PC-3 (cell line): ENCODE measurements at regions not wholly inside any gene's neighbourhood (a gene's known extent, or its start where the extent isn't known, plus 50 kb on each side); places are given as distances from the start of the nearest gene placed in this dataset.

Source experiments
- ATAC-seq: fragments of 200-7000 bp; cut with Tn5 transposase; 2 replicates; pipeline ENCODE4 v1.9.1; 2020; ENCODE audit warnings: mild to moderate bottlenecking, moderate library complexity
- BruUV-seq: library from RNA; stranded (reverse); fragments of 400-500 nt; replicated peaks from 2 replicates; lab custom pipeline; 2021; lab: Mats Ljungman, UMichigan
- CTCF ChIA-PET: fragments of 300-600 bp; sonication (Branson Sonifier 250); formaldehyde crosslinking; loops from one replicate; lab custom pipeline; 2022; ENCODE audit warnings: antibody characterized with exemption; lab: Charles Lee
- POLR2A ChIA-PET: fragments of 300-600 bp; sonication (Branson Sonifier 250); formaldehyde crosslinking; loops from one replicate; lab custom pipeline; 2022; ENCODE audit warnings: antibody characterized with exemption; ENCODE audit not compliant: unreplicated experiment; lab: Charles Lee
- DNase-seq: peaks from one replicate; pipeline ENCODE4 v3.0.0-alpha.2; 2015
- H2AFZ ChIP-seq: fragments of 300-600 bp; sonication (generic); 2 replicates; pipeline ENCODE4 v1.6.0; 2016; ENCODE audit warnings: antibody characterized with exemption, low read length
- H3F3A ChIP-seq: fragments of 300-600 bp; sonication (generic); one replicate; pipeline ENCODE4 v1.6.0; 2017; ENCODE audit warnings: antibody characterized with exemption, low read length, control low read depth, mild to moderate bottlenecking; ENCODE audit not compliant: unreplicated experiment
- H3K27ac ChIP-seq: fragments of 300-600 bp; sonication (generic); 2 replicates; pipeline ENCODE4 v1.5.1; 2016; ENCODE audit warnings: mild to moderate bottlenecking, low read length
- H3K27me3 ChIP-seq: fragments of 300-600 bp; sonication (generic); 2 replicates; pipeline ENCODE4 v1.6.1; 2016; ENCODE audit warnings: low read length, mixed read lengths
- H3K36me3 ChIP-seq: fragments of 300-600 bp; sonication (generic); 2 replicates; pipeline ENCODE4 v1.6.1; 2016; ENCODE audit warnings: low read depth, mixed run types, low read length, mixed read lengths
- H3K4me1 ChIP-seq: fragments of 300-600 bp; sonication (generic); 2 replicates; pipeline ENCODE4 v1.5.1; 2016; ENCODE audit warnings: low read length; ENCODE audit not compliant: insufficient read depth
- H3K4me2 ChIP-seq: fragments of 300-600 bp; sonication (generic); 2 replicates; pipeline ENCODE4 v1.6.0; 2016; ENCODE audit warnings: low read length
- H3K4me3 ChIP-seq: fragments of 300-600 bp; sonication (generic); 2 replicates; pipeline ENCODE4 v1.5.1; 2016; ENCODE audit warnings: mild to moderate bottlenecking, low read length, mixed read lengths
- H3K79me2 ChIP-seq: fragments of 300-600 bp; sonication (generic); 2 replicates; pipeline ENCODE4 v1.6.1; 2017; ENCODE audit warnings: low read length, mixed read lengths
- H3K9ac ChIP-seq: fragments of 300-600 bp; sonication (generic); 2 replicates; pipeline ENCODE4 v1.6.0; 2016; ENCODE audit warnings: mild to moderate bottlenecking, low read length
- H3K9me2 ChIP-seq: fragments of 300-600 bp; sonication (generic); replicated peaks from 2 replicates; pipeline ENCODE4 v1.6.1; 2016; ENCODE audit warnings: mixed run types, low read length, mixed read lengths
- H3K9me3 ChIP-seq: fragments of 300-600 bp; sonication (generic); 2 replicates; pipeline ENCODE4 v1.6.1; 2016; ENCODE audit warnings: low read length, mixed read lengths
- H4K20me1 ChIP-seq: fragments of 300-600 bp; sonication (generic); 2 replicates; pipeline ENCODE4 v1.6.1; 2016; ENCODE audit warnings: low read length, mixed read lengths
- EZH2 ChIP-seq: fragments of 300-600 bp; sonication (generic); IDR thresholded peaks from one replicate; pipeline ENCODE4 v1.6.1; 2017; ENCODE audit warnings: antibody characterized with exemption, mild to moderate bottlenecking, low read length; ENCODE audit not compliant: unreplicated experiment
- EZH2phosphoT487 ChIP-seq: fragments of 300-600 bp; sonication (generic); IDR thresholded peaks from 2 replicates; pipeline ENCODE4 v1.6.1; 2018; ENCODE audit warnings: mild to moderate bottlenecking, antibody characterized with exemption, low read length, borderline replicate concordance
- intact Hi-C: fragments of 100-400 bp; cut with micrococcal nuclease; formaldehyde crosslinking; loops from 2 replicates; pipeline ENCODE4 v1.9.0; 2023
- TF ChIP-seq, protein P1 (sequence below): fragments of 300-600 bp; sonication (generic); conservative IDR thresholded peaks from 2 replicates; pipeline ENCODE4 v1.5.1; 2017; ENCODE audit warnings: antibody characterized with exemption, low read depth, mild to moderate bottlenecking, low read length

DNA sequence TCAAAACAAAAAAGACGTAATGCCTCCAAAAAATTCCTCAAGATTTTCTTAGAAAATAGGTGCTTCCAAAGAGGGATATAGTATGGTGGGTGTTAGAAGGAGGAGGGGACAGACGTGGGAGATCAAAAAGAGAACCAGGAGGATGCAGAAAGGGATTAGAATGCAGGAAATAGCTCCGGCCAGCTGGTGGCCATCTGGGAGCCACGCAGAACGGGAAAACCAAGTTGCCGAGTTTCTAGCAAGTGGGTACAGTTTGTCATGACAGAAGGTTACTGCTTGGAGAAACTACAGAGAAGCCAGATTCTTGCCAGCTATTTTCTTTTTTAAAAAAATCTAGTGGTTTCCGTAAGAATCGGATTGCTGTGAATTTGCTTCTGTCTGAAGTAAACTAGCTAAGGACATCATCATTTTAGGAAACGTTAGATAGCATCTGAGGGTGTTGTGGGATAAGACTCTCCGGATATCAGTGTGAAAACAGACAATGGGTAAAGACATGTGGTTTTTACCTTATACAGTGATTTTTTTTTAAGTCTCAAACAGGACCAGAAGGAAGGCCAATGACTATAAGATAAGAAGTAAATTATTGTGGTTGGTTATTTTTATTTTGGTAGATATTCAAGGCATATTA is 104.9 kb downstream of the HSPH1 start:
- H3F3A ChIP-seq: no peaks in the 10 kb centered on the region
- BruUV-seq: no TSS peak
- ATAC-seq (no peak), DNase-seq (no peak)
- intact Hi-C loops: no loop called here
- no peak overlapping the region for H3K27ac ChIP-seq
- no peaks in the 10 kb centered on the region for H3K36me3 ChIP-seq
- H3K4me3 ChIP-seq: no peak overlapping the region
- no peaks in the 10 kb centered on the region for H3K27me3 ChIP-seq
- no peaks in the 10 kb centered on the region for H3K79me2 ChIP-seq
- no peak overlapping the region for H3K9ac ChIP-seq
- TF ChIP-seq, protein P1, sequence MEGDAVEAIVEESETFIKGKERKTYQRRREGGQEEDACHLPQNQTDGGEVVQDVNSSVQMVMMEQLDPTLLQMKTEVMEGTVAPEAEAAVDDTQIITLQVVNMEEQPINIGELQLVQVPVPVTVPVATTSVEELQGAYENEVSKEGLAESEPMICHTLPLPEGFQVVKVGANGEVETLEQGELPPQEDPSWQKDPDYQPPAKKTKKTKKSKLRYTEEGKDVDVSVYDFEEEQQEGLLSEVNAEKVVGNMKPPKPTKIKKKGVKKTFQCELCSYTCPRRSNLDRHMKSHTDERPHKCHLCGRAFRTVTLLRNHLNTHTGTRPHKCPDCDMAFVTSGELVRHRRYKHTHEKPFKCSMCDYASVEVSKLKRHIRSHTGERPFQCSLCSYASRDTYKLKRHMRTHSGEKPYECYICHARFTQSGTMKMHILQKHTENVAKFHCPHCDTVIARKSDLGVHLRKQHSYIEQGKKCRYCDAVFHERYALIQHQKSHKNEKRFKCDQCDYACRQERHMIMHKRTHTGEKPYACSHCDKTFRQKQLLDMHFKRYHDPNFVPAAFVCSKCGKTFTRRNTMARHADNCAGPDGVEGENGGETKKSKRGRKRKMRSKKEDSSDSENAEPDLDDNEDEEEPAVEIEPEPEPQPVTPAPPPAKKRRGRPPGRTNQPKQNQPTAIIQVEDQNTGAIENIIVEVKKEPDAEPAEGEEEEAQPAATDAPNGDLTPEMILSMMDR: no peak
- no peak for TF ChIP-seq EZH2
- TF ChIP-seq EZH2phosphoT487: no peak
- H4K20me1 ChIP-seq: no peaks in the 10 kb centered on the region
- peaks cover 8% of the 10 kb centered on the region for H3K4me1 ChIP-seq
- H3K4me2 ChIP-seq: no peak overlapping the region
- H2AFZ ChIP-seq: no peak overlapping the region
- CTCF ChIA-PET: interaction anchor here (0.6 kb wide), 1 partner anchor 1751 kb away, joined by 3 read pairs; no protein-coding TSS in a partner anchor
- no peaks in the 10 kb centered on the region for H3K9me2 ChIP-seq
- POLR2A ChIA-PET: no interaction called here
- no peaks in the 10 kb centered on the region for H3K9me3 ChIP-seq

GRCh38 chr13:31055589-31055988 is 106.1 kb downstream of the HSPH1 start:
- Histone ChIP-seq H3K36me3 (no peaks in the 10 kb centered on the region), H2AFZ (no peak overlapping the region), H3K4me2 (no peak overlapping the region), H3K4me1 (peaks cover 8% of the 10 kb centered on the region), H3K9me2 (no peaks in the 10 kb centered on the region), H3K4me3 (no peak overlapping the region), H4K20me1 (no peaks in the 10 kb centered on the region), H3K79me2 (no peaks in the 10 kb centered on the region), H3K27ac (no peak overlapping the region), H3K27me3 (no peaks in the 10 kb centered on the region), H3F3A (no peaks in the 10 kb centered on the region), H3K9me3 (no peaks in the 10 kb centered on the region), H3K9ac (no peak overlapping the region)
- BruUV-seq: no TSS peak
- no peak for ATAC-seq
- DNase-seq: no peak
- intact Hi-C loops: no loop called here
- POLR2A ChIA-PET: no interaction called here
- TF ChIP-seq EZH2phosphoT487 (no peak), EZH2 (no peak)
- TF ChIP-seq, protein P1: no peak
- CTCF ChIA-PET: no interaction called here

DNA sequence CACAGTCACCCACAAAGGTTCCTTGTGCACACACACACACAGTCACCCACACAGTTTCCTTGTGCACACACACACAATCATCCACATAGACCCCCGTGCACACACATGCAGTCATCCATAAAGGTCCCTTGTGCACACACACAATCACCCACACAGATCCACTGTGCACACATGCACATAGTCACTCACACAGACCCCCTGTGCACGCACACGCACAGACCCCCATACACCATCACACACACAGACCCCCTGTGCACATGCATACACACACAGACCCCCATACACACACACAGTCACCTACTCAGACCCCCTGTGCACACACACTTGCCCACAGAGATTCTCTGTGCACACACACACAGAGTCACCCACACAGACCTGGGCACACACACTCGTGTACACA is 107.1 kb downstream of the HSPH1 start:
- no peak for TF ChIP-seq EZH2
- TF ChIP-seq, protein P1: no peak
- no peaks in the 10 kb centered on the region for H3K79me2 ChIP-seq
- H2AFZ ChIP-seq: no peak overlapping the region
- no peaks in the 10 kb centered on the region for H3K9me2 ChIP-seq
- DNase-seq (no peak), ATAC-seq (no peak)
- no peak overlapping the region for H3K4me3 ChIP-seq
- no peaks in the 10 kb centered on the region for H4K20me1 ChIP-seq
- no TSS peak for BruUV-seq
- H3F3A ChIP-seq: no peaks in the 10 kb centered on the region
- POLR2A ChIA-PET: no interaction called here
- H3K4me1 ChIP-seq: peaks cover 8% of the 10 kb centered on the region
- no peak overlapping the region for H3K27ac ChIP-seq
- H3K27me3 ChIP-seq: no peaks in the 10 kb centered on the region
- H3K9ac ChIP-seq: no peak overlapping the region
- no peaks in the 10 kb centered on the region for H3K9me3 ChIP-seq
- intact Hi-C loops: no loop called here
- H3K36me3 ChIP-seq: no peaks in the 10 kb centered on the region
- CTCF ChIA-PET: no interaction called here
- H3K4me2 ChIP-seq: no peak overlapping the region
